ENCODE measurements at regions not wholly inside any gene's neighbourhood (a gene's known extent, or its start where the extent isn't known, plus 50 kb on each side); places are given as distances from the start of the nearest gene placed in this dataset.

GRCh38 chr17:64776720-64777414 is 114.8 kb upstream of the SMURF2 start (continued):
- peak; percentile 59; the same call in 1 of the 2 replicates for TF ChIP-seq THRA (CRISPR knock-in tag; IDR thresholded peaks at IDR 0.05; ENCODE audit: borderline replicate concordance)
- TF ChIP-seq TBL1XR1 (IDR thresholded peaks at IDR 0.05; ENCODE audit: borderline replicate concordance, low read length, partially characterized antibody), result peak; percentile 32
- TF ChIP-seq ZNF230 (CRISPR knock-in tag; IDR thresholded peaks at IDR 0.05), result peak; percentile 82; the same call in 1 of the 2 replicates
- peak; percentile 89 for TF ChIP-seq PATZ1 (CRISPR knock-in tag; IDR thresholded peaks at IDR 0.05)
- TF ChIP-seq ZNF772 (CRISPR knock-in tag; IDR thresholded peaks at IDR 0.05), result peak; percentile 98
- TF ChIP-seq THAP11 (CRISPR knock-in tag; IDR thresholded peaks at IDR 0.05), result peak; percentile 78
- TF ChIP-seq ZC3H13 (CRISPR knock-in tag; IDR thresholded peaks at IDR 0.05), result peak; percentile 86
- TF ChIP-seq ELF3 (CRISPR knock-in tag; IDR thresholded peaks at IDR 0.05), result peak; percentile 88
- TF ChIP-seq AKAP8 (CRISPR knock-in tag; IDR thresholded peaks at IDR 0.05), result peak; percentile 69; the same call in 1 of the 2 replicates
- TF ChIP-seq THAP9 (CRISPR knock-in tag; IDR thresholded peaks at IDR 0.05; ENCODE audit: borderline replicate concordance), result peak; percentile 80; the same call in 1 of the 2 replicates
- peak; percentile 32; the same call in 1 of the 2 replicates for TF ChIP-seq KLF11 (CRISPR knock-in tag; IDR thresholded peaks at IDR 0.05)
- TF ChIP-seq, protein P1, sequence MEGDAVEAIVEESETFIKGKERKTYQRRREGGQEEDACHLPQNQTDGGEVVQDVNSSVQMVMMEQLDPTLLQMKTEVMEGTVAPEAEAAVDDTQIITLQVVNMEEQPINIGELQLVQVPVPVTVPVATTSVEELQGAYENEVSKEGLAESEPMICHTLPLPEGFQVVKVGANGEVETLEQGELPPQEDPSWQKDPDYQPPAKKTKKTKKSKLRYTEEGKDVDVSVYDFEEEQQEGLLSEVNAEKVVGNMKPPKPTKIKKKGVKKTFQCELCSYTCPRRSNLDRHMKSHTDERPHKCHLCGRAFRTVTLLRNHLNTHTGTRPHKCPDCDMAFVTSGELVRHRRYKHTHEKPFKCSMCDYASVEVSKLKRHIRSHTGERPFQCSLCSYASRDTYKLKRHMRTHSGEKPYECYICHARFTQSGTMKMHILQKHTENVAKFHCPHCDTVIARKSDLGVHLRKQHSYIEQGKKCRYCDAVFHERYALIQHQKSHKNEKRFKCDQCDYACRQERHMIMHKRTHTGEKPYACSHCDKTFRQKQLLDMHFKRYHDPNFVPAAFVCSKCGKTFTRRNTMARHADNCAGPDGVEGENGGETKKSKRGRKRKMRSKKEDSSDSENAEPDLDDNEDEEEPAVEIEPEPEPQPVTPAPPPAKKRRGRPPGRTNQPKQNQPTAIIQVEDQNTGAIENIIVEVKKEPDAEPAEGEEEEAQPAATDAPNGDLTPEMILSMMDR (CRISPR knock-in tag; IDR thresholded peaks at IDR 0.05), result peak; percentile 99
- peak; percentile 71 for TF ChIP-seq E2F1 (CRISPR knock-in tag; IDR thresholded peaks at IDR 0.05)
- TF ChIP-seq TARDBP (CRISPR knock-in tag; IDR thresholded peaks at IDR 0.05), result peak; percentile 61; the same call in 1 of the 2 replicates
- TF ChIP-seq GATA4 (IDR thresholded peaks at IDR 0.05; ENCODE audit: borderline replicate concordance, low read depth), result 0 out of 2 replicates have a peak, but pooled peaks have one; percentile 24
- TF ChIP-seq YEATS2 (CRISPR knock-in tag; IDR thresholded peaks at IDR 0.05; ENCODE audit: borderline replicate concordance), result peak; percentile 86; the same call in 1 of the 2 replicates
- TF ChIP-seq ZNF350 (CRISPR knock-in tag; IDR thresholded peaks at IDR 0.05; ENCODE audit: borderline replicate concordance, low read depth), result peak; percentile 95

All from HepG2 (cell line).